Hematopoietic multipotent progenitor cell treated with erythropoietin and hydrocortisone succinate and interleukin-3 and kit ligand, for 6 days (in vitro differentiated cells): ENCODE measurements at regions not wholly inside any gene's neighbourhood (a gene's known extent, or its start where the extent isn't known, plus 50 kb on each side); places are given as distances from the start of the nearest gene placed in this dataset.
"Not testable (repeated sequence)": the region's sequence is repeated elsewhere in the genome, so short reads cannot be mapped to it uniquely, and the experiment has no call there.

Source experiments
- DNase-seq: peaks from one replicate; pipeline ENCODE4 v3.0.0-alpha.2; 2015

- DNase-seq, result peak; percentile 5
Observed at GRCh38 chr10:42690449-42691360, 52.3 kb upstream of the ZNF33B start.

GRCh38 chr10:42691361-42692120 is 53.2 kb upstream of the ZNF33B start:
- DNase-seq, result no peak

DNA sequence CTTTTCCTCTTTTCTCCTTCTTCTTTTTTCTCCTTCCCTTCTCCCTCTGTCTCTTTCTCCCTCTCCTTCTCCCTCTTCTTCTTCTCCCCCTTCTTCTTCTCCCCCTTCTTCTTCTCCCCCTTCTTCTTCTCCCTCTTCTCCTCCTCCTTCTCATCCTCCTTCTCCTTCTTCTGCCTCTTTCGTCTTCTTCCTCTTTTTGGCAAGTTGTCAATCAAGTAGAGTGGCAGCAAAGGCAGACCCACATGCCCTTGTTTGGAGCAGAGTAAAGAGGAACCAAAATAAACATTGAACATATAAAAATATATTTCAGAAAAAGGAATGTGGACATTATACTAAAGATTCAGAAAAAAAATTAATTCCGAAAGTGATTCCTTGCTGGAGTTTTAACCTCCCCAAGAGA is 59.6 kb upstream of the ZNF33B start:
- DNase-seq, result no peak

GRCh38 chr10:42707234-42707633 is 68.9 kb upstream of the ZNF33B start:
- peak; percentile 4 for DNase-seq

DNA sequence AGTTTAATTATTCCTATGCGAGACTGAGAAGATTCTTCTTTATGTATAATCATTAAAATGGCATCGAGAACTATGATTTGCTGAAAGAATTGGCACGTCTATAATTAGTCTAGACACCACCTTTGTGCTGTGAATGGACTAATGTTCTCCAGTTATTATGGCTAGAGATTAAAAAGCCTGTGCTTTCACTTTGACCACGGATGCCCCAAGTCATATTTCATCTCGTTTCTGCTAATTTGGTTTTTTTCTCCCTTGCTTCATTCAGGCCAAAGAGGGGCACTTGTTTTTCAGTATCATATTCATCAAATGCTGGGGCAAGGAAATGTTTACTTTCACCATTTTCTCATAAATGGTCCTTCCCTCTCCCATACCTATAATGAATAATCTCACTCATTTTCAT is 63.3 kb upstream of the BMS1 start:
- DNase-seq, result not testable (repeated sequence)

GRCh38 chr10:42722575-42722974 is 60.0 kb upstream of the BMS1 start:
- DNase-seq, result no peak

GRCh38 chr10:42723549-42723948 is 59.0 kb upstream of the BMS1 start:
- not testable (repeated sequence) for DNase-seq

GRCh38 chr10:42724660-42725059 is 57.9 kb upstream of the BMS1 start:
- not testable (repeated sequence) for DNase-seq

DNA sequence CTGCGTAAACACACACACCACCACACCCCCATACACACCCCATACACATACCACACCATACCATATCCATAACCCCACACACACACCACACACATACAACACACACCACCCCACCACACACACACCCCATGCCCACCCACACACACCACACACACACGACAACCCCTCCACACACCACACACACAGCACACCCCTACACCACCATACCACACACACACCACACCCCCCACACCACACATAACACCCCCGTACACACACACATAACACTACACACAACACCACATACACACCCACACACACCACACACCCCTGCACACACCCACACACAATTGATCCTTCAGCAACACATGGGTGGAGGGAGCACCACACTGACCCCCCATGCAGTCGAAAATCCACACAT is 50.3 kb upstream of the BMS1 start:
- DNase-seq, result no peak
